ENCODE measurements at regions not wholly inside any gene's neighbourhood (a gene's known extent, or its start where the extent isn't known, plus 50 kb on each side); places are given as distances from the start of the nearest gene placed in this dataset.

DNA sequence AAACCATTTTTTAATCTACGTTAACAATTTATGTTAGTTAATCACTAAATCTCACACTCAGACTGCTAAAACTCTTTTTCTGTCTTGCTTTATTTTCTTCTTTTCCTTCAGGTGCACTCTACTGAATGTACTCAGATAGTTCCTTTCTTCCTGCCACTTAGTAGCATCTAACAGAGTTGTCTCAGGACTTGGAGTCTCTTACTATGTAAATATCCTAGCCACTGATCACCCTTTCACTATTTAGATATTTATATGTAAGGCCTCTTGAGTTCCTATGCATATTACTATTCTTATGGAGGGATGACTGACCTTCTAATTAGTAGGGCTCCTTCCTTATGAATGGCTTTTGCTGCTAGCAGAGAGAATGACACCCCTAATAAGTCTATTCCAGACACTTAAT is 586.3 kb downstream of the RERGL start:
- TF ChIP-seq, protein P1, sequence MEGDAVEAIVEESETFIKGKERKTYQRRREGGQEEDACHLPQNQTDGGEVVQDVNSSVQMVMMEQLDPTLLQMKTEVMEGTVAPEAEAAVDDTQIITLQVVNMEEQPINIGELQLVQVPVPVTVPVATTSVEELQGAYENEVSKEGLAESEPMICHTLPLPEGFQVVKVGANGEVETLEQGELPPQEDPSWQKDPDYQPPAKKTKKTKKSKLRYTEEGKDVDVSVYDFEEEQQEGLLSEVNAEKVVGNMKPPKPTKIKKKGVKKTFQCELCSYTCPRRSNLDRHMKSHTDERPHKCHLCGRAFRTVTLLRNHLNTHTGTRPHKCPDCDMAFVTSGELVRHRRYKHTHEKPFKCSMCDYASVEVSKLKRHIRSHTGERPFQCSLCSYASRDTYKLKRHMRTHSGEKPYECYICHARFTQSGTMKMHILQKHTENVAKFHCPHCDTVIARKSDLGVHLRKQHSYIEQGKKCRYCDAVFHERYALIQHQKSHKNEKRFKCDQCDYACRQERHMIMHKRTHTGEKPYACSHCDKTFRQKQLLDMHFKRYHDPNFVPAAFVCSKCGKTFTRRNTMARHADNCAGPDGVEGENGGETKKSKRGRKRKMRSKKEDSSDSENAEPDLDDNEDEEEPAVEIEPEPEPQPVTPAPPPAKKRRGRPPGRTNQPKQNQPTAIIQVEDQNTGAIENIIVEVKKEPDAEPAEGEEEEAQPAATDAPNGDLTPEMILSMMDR (IDR thresholded peaks at IDR 0.05) = no peak
- TF ChIP-seq POLR2A (IDR thresholded peaks at IDR 0.05) = no peak

Data from right lobe of liver (tissue), 4 donors.